B cell (primary cell): ENCODE measurements at regions not wholly inside any gene's neighbourhood (a gene's known extent, or its start where the extent isn't known, plus 50 kb on each side); places are given as distances from the start of the nearest gene placed in this dataset.

Source experiments
- ATAC-seq: fragments of 200-7000 bp; cut with Tn5 transposase; one replicate; pipeline ENCODE4 v1.10.0; 2021; ENCODE audit warnings: low read depth, mild to moderate bottlenecking, moderate number of reproducible peaks, moderate library complexity
- CTCF ChIA-PET: fragments of 350-600 bp; sonication (Branson Sonifier 250); formaldehyde crosslinking; loops from one replicate; lab custom pipeline; 2021; ENCODE audit warnings: antibody characterized with exemption, inconsistent platforms; lab: Charles Lee
- POLR2A ChIA-PET: fragments of 350-600 bp; sonication (Branson Sonifier 250); formaldehyde crosslinking; loops from one replicate; lab custom pipeline; 2021; ENCODE audit warnings: antibody characterized with exemption; lab: Charles Lee
- DNase-seq: peaks from one replicate; pipeline ENCODE4 v3.0.0; 2013
- H2AFZ ChIP-seq: 2 replicates; pipeline ENCODE4 v1.6.1; 2012; ENCODE audit warnings: mild to moderate bottlenecking, low read depth, low read length; ENCODE audit not compliant: insufficient read depth, poor library complexity, severe bottlenecking
- H3K27ac ChIP-seq, 2 donors: 1 replicate in 1 of 2; 2 replicates in 1 of 2; pipeline ENCODE4 v1.5.1; 2012 to 2013; ENCODE audit warnings: low read length in 2 of 2, mild to moderate bottlenecking in 2 of 2, moderate library complexity in 1 of 2
- H3K27me3 ChIP-seq, 4 experiments: fragments of 200-600 bp in 1 of 4; sonication (generic) in 1 of 4; replicated peaks in 1 of 4; 1 replicate in 2 of 4; 2 replicates in 2 of 4; pipeline versions ENCODE4 v1.6.1 to v1.7.0; 2013 to 2016; ENCODE audit warnings: low read length in 3 of 4, mild to moderate bottlenecking in 2 of 4, mixed read lengths in 1 of 4, moderate library complexity in 1 of 4; ENCODE audit not compliant: insufficient read depth in 4 of 4, control insufficient read depth in 3 of 4; ENCODE audit errors: control extremely low read depth in 1 of 4
- H3K36me3 ChIP-seq, 2 experiments: replicated peaks in 1 of 2; 1 replicate in 1 of 2; 2 replicates in 1 of 2; pipeline versions ENCODE4 v1.6.1 to v1.7.1; 2013; ENCODE audit warnings: low read length in 1 of 2; ENCODE audit not compliant: insufficient read depth in 2 of 2, control insufficient read depth in 1 of 2; ENCODE audit errors: control extremely low read depth in 1 of 2, extremely low read depth in 1 of 2
- H3K4me1 ChIP-seq, 2 donors: fragments of 200-600 bp in 1 of 2; sonication (generic) in 1 of 2; 1 replicate in 1 of 2; 2 replicates in 1 of 2; pipeline versions ENCODE4 v1.5.1 to v1.6.1; 2013 to 2017; ENCODE audit warnings: low read length in 2 of 2; ENCODE audit not compliant: control insufficient read depth in 2 of 2, insufficient read depth in 2 of 2
- H3K4me2 ChIP-seq: replicated peaks from 2 replicates; pipeline ENCODE3; 2012; ENCODE audit warnings: mild to moderate bottlenecking, low read depth, low read length; ENCODE audit not compliant: poor library complexity, severe bottlenecking
- H3K4me3 ChIP-seq, 5 experiments: fragments of 200-600 bp in 1 of 5; sonication (generic) in 1 of 5; 1 replicate in 3 of 5; 2 replicates in 2 of 5; pipeline versions ENCODE4 v1.5.1 to v1.7.0; 2011 to 2016; ENCODE audit warnings: low read length in 4 of 5, mild to moderate bottlenecking in 4 of 5, low read depth in 2 of 5, control low read depth in 1 of 5, moderate library complexity in 1 of 5; ENCODE audit not compliant: insufficient read depth in 1 of 5; ENCODE audit errors: control extremely low read depth in 1 of 5, extremely low read depth in 1 of 5
- H3K79me2 ChIP-seq: fragments of 200-600 bp; sonication (generic); one replicate; pipeline ENCODE4 v1.6.0; 2016; ENCODE audit warnings: low read length; ENCODE audit not compliant: control insufficient read depth, insufficient read depth
- H3K9ac ChIP-seq: fragments of 200-600 bp; sonication (generic); 2 replicates; pipeline ENCODE4 v1.6.1; 2017; ENCODE audit warnings: mild to moderate bottlenecking, low read length, moderate library complexity
- H3K9me3 ChIP-seq, 3 donors: one replicate each; pipeline versions ENCODE4 v1.6.1 to v1.7.1; 2013; ENCODE audit warnings: low read length in 2 of 3; ENCODE audit not compliant: control insufficient read depth in 2 of 3, insufficient read depth in 1 of 3; ENCODE audit errors: control extremely low read depth in 1 of 3
- H4K20me1 ChIP-seq: 2 replicates; pipeline ENCODE4 v1.6.0; 2012; ENCODE audit warnings: mild to moderate bottlenecking, low read length; ENCODE audit not compliant: insufficient read depth, control insufficient read depth, poor library complexity, severe bottlenecking
- H3K27ac Mint-ChIP-seq: one replicate; pipeline ENCODE4 v1.8.0; 2021; ENCODE audit warnings: mixed read lengths
- H3K27me3 Mint-ChIP-seq: one replicate; pipeline ENCODE4 v1.8.0; 2021; ENCODE audit warnings: mixed read lengths
- H3K4me1 Mint-ChIP-seq: one replicate; pipeline ENCODE4 v1.8.0; 2021; ENCODE audit warnings: mixed read lengths
- H3K4me3 Mint-ChIP-seq: one replicate; pipeline ENCODE4 v1.8.0; 2021; ENCODE audit warnings: mixed read lengths
- H3K9me3 Mint-ChIP-seq: one replicate; pipeline ENCODE4 v1.8.0; 2022; ENCODE audit warnings: mixed read lengths; ENCODE audit not compliant: insufficient read depth
- CTCF ChIP-seq: fragments of 200-600 bp; IDR thresholded peaks from one replicate; pipeline ENCODE4 v1.8.0; 2022; ENCODE audit warnings: antibody characterized with exemption, mild to moderate bottlenecking
- EZH2 ChIP-seq: IDR thresholded peaks from 2 replicates; pipeline ENCODE4 v1.6.1; 2012; ENCODE audit warnings: borderline replicate concordance, low read depth, mild to moderate bottlenecking, moderate library complexity, low read length; ENCODE audit not compliant: insufficient read depth, poor library complexity, severe bottlenecking
- WGBS: methylation state at CpG from one replicate; pipeline ENCODE4 v1.1.5; 2013; ENCODE audit warnings: missing lambda C conversion rate; ENCODE audit not compliant: insufficient coverage; 5-methylcytosine and 5-hydroxymethylcytosine counted together
- intact Hi-C: fragments of 100-400 bp; cut with micrococcal nuclease; formaldehyde crosslinking; loops from one replicate; pipeline ENCODE4 v1.10.0; 2022

- no peak overlapping the region for H3K27ac Mint-ChIP-seq
- CTCF ChIA-PET = no interaction called here
Observed at GRCh38 chr9:7265181-7265580, 507.4 kb downstream of the KDM4C start.

GRCh38 chr9:7259544-7260241 is 501.9 kb downstream of the KDM4C start:
- Histone ChIP-seq H3K4me2 (no peak overlapping the region), H3K9me3 (no peaks in the 10 kb centered on the region), H3K4me3 (no peak overlapping the region), H3K79me2 (no peaks in the 10 kb centered on the region), H3K4me1 (no peaks in the 10 kb centered on the region), H2AFZ (no peak overlapping the region), H4K20me1 (no peaks in the 10 kb centered on the region), H3K9ac (no peak overlapping the region), H3K27ac (no peak overlapping the region), H3K36me3 (no peaks in the 10 kb centered on the region), H3K27me3 (no peaks in the 10 kb centered on the region)
- intact Hi-C loops = no loop called here
- ChIA-PET POLR2A (no interaction called here), CTCF (no interaction called here)
- no peak for ATAC-seq
- WGBS = 66% methylated on average over 2 of the region's 6 CpGs
- no peak overlapping the region for H3K27ac Mint-ChIP-seq
- no peak for DNase-seq
- H3K4me3 Mint-ChIP-seq = no peak overlapping the region
- no peaks in the 10 kb centered on the region for H3K9me3 Mint-ChIP-seq
- peaks cover 29% of the 10 kb centered on the region for H3K27me3 Mint-ChIP-seq
- no peaks in the 10 kb centered on the region for H3K4me1 Mint-ChIP-seq
- TF ChIP-seq CTCF = no peak
- TF ChIP-seq EZH2 = no peak

More at GRCh38 chr9:7265181-7265580, 507.4 kb downstream of the KDM4C start:
- no peaks in the 10 kb centered on the region for H3K9me3 Mint-ChIP-seq
- no peak overlapping the region for H3K27ac ChIP-seq
- H3K27me3 ChIP-seq = peaks cover 0 to 3% (median 0%) of the 10 kb centered on the region in 4 experiments
- no peaks in the 10 kb centered on the region for H4K20me1 ChIP-seq
- H3K36me3 ChIP-seq = no peaks in the 10 kb centered on the region
- DNase-seq (no peak), ATAC-seq (no peak)
- no peak overlapping the region for H2AFZ ChIP-seq
- no peaks in the 10 kb centered on the region for H3K79me2 ChIP-seq
- intact Hi-C loops = no loop called here
- no peak overlapping the region for H3K4me2 ChIP-seq
- H3K4me1 Mint-ChIP-seq = no peaks in the 10 kb centered on the region
- H3K9ac ChIP-seq = no peak overlapping the region
- POLR2A ChIA-PET = no interaction called here
- no peak overlapping the region for H3K4me3 ChIP-seq
- H3K9me3 ChIP-seq = no peaks in the 10 kb centered on the region
- H3K27me3 Mint-ChIP-seq = peaks cover 22% of the 10 kb centered on the region
- TF ChIP-seq CTCF = no peak
- no peak for TF ChIP-seq EZH2
- no peaks in the 10 kb centered on the region for H3K4me1 ChIP-seq
- no peak overlapping the region for H3K4me3 Mint-ChIP-seq
